ENCODE measurements at regions not wholly inside any gene's neighbourhood (a gene's known extent, or its start where the extent isn't known, plus 50 kb on each side); places are given as distances from the start of the nearest gene placed in this dataset.

GRCh38 chr1:38539931-38540330 lies 319.6 kb downstream of the RRAGC start:
- no peak for DNase-seq (ENCODE audit: low spot score)

GRCh38 chr1:38538834-38539233 lies 320.7 kb downstream of the RRAGC start:
- DNase-seq (ENCODE audit: low spot score), result no peak

- no peak for DNase-seq (ENCODE audit: low spot score)
These were observed 323.5 kb downstream of the RRAGC start for GRCh38 chr1:38536089-38536488.

GRCh38 chr1:38534473-38534823 lies 325.1 kb downstream of the RRAGC start:
- no peak for DNase-seq (ENCODE audit: low spot score)

- no peak for DNase-seq (ENCODE audit: low spot score)
These were observed 325.6 kb downstream of the RRAGC start for GRCh38 chr1:38533772-38534472.

GRCh38 chr1:38530957-38531356 lies 328.6 kb downstream of the RRAGC start:
- no peak for DNase-seq (ENCODE audit: low spot score)

GRCh38 chr1:38529946-38530345 lies 329.6 kb downstream of the RRAGC start:
- no peak for DNase-seq (ENCODE audit: low spot score)

- DNase-seq (ENCODE audit: low spot score), result no peak
These were observed 330.2 kb downstream of the RRAGC start for GRCh38 chr1:38529391-38529790.

GRCh38 chr1:38528623-38529022 lies 330.9 kb downstream of the RRAGC start:
- no peak for DNase-seq (ENCODE audit: low spot score)

- DNase-seq (ENCODE audit: low spot score), result no peak
These were observed 332.1 kb downstream of the RRAGC start for GRCh38 chr1:38527373-38527966.

GRCh38 chr1:38526046-38526445 lies 333.5 kb downstream of the RRAGC start:
- no peak for DNase-seq (ENCODE audit: low spot score)

GRCh38 chr1:38525343-38526043 lies 334.1 kb downstream of the RRAGC start:
- DNase-seq (ENCODE audit: low spot score), result no peak

- no peak for DNase-seq (ENCODE audit: low spot score)
These were observed 335.4 kb downstream of the RRAGC start for GRCh38 chr1:38524025-38524641.

GRCh38 chr1:38523568-38523939 lies 336.0 kb downstream of the RRAGC start:
- no peak for DNase-seq (ENCODE audit: low spot score)

- no peak for DNase-seq (ENCODE audit: low spot score)
These were observed 336.5 kb downstream of the RRAGC start for GRCh38 chr1:38522915-38523567.

- DNase-seq (ENCODE audit: low spot score), result no peak
These were observed 343.0 kb downstream of the RRAGC start for GRCh38 chr1:38516560-38516959.

GRCh38 chr1:38512789-38513188 lies 346.8 kb downstream of the RRAGC start:
- no peak for DNase-seq (ENCODE audit: low spot score)

- DNase-seq (ENCODE audit: low spot score), result no peak
These were observed 347.4 kb downstream of the RRAGC start for GRCh38 chr1:38512024-38512767.

GRCh38 chr1:38508232-38508631 lies 351.3 kb downstream of the RRAGC start:
- no peak for DNase-seq (ENCODE audit: low spot score)

- DNase-seq (ENCODE audit: low spot score), result no peak
These were observed 352.0 kb downstream of the RRAGC start for GRCh38 chr1:38507563-38507962.

- DNase-seq (ENCODE audit: low spot score), result no peak
These were observed 353.6 kb downstream of the RRAGC start for GRCh38 chr1:38505944-38506343.

GRCh38 chr1:38502758-38503157 lies 356.8 kb downstream of the RRAGC start:
- no peak for DNase-seq (ENCODE audit: low spot score)

Data from AG20443 (cell line).